Lower lobe of right lung (tissue), 2 donors: ENCODE measurements at regions not wholly inside any gene's neighbourhood (a gene's known extent, or its start where the extent isn't known, plus 50 kb on each side); places are given as distances from the start of the nearest gene placed in this dataset.

ENCODE experiments used
- ATAC-seq, 2 donors: fragments of 200-7000 bp; cut with Tn5 transposase; one replicate each; pipeline ENCODE4 v1.9.1; 2020 to 2022; ENCODE audit warnings: mild to moderate bottlenecking in 2 of 2, moderate library complexity in 2 of 2
- DNase-seq: peaks from one replicate; pipeline ENCODE4 v3.0.0-alpha.2; 2020
- H3K27ac ChIP-seq: fragments of 200-600 bp; one replicate; pipeline ENCODE4 v1.8.0; 2022
- H3K27me3 ChIP-seq: fragments of 200-600 bp; one replicate; pipeline ENCODE4 v1.8.0; 2022; ENCODE audit warnings: low read depth
- H3K36me3 ChIP-seq: fragments of 200-600 bp; one replicate; pipeline ENCODE4 v1.8.0; 2022; ENCODE audit warnings: mild to moderate bottlenecking
- H3K4me1 ChIP-seq: fragments of 200-600 bp; one replicate; pipeline ENCODE4 v1.8.0; 2022
- H3K4me3 ChIP-seq: fragments of 200-600 bp; one replicate; pipeline ENCODE4 v1.8.0; 2022; ENCODE audit warnings: mild to moderate bottlenecking
- H3K9me3 ChIP-seq: fragments of 200-600 bp; one replicate; pipeline ENCODE4 v1.8.0; 2022
- intact Hi-C: fragments of 100-400 bp; cut with DNase I; formaldehyde crosslinking; loops from one replicate; pipeline ENCODE4 v1.11.0; 2022
- TF ChIP-seq, protein P1 (sequence below): fragments of 200-600 bp; IDR thresholded peaks from one replicate; pipeline ENCODE4 v1.8.0; 2022; ENCODE audit warnings: antibody characterized with exemption, mild to moderate bottlenecking
- donor health status: DM: no; HTN: yes; CAD: no; lungs with severe emphysema.

DNA sequence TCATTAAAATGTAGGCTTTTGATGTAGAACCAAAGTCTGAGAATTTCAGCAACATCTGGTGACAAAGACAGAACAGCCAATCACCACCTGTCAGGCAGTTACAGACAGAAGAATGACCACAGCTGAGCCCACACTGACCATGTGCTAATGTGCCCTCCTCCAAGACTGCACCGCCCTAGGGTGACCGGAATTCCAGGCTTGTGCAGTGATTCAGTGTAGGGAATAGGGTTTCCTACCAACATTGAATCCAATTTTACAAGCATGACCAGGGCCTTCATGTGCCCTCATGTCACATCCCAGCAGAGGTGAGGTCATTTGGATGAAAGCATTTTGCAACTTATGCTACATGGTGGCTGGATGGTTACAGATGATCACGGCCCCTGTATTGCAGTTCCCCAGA lies 412.5 kb downstream of the SOX2 start:
- Histone ChIP-seq H3K27ac (no peak overlapping the region), H3K4me1 (no peaks in the 10 kb centered on the region), H3K27me3 (no peaks in the 10 kb centered on the region), H3K36me3 (no peaks in the 10 kb centered on the region), H3K9me3 (no peaks in the 10 kb centered on the region), H3K4me3 (no peak overlapping the region)
- ATAC-seq (no peak), DNase-seq (no peak)
- intact Hi-C loops, result no loop called here
- TF ChIP-seq, protein P1, sequence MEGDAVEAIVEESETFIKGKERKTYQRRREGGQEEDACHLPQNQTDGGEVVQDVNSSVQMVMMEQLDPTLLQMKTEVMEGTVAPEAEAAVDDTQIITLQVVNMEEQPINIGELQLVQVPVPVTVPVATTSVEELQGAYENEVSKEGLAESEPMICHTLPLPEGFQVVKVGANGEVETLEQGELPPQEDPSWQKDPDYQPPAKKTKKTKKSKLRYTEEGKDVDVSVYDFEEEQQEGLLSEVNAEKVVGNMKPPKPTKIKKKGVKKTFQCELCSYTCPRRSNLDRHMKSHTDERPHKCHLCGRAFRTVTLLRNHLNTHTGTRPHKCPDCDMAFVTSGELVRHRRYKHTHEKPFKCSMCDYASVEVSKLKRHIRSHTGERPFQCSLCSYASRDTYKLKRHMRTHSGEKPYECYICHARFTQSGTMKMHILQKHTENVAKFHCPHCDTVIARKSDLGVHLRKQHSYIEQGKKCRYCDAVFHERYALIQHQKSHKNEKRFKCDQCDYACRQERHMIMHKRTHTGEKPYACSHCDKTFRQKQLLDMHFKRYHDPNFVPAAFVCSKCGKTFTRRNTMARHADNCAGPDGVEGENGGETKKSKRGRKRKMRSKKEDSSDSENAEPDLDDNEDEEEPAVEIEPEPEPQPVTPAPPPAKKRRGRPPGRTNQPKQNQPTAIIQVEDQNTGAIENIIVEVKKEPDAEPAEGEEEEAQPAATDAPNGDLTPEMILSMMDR, result no peak

DNA sequence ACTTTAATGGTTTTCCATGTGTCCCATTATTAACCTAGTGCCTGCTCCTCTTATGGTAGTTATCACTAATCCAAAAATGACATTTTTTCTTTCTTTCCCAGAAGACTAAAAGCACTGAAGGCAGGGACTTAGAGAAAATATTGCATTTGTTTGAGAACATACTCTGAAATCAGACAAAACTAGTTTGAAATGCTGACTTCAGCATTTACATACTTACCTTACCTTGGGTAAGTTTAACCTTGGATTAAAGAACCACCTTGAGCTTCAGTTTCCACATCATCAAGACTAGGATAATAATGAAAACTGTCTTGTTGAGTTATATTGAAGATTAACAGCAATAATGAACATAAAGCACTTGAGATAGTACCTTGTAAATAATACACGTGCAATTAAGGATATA lies 413.0 kb downstream of the SOX2 start:
- no peaks in the 10 kb centered on the region for H3K4me1 ChIP-seq
- no peak overlapping the region for H3K27ac ChIP-seq
- no peaks in the 10 kb centered on the region for H3K27me3 ChIP-seq
- DNase-seq (no peak), ATAC-seq (no peak)
- no peaks in the 10 kb centered on the region for H3K36me3 ChIP-seq
- H3K9me3 ChIP-seq, result no peaks in the 10 kb centered on the region
- TF ChIP-seq, protein P1, result no peak
- no peak overlapping the region for H3K4me3 ChIP-seq
- intact Hi-C loops, result no loop called here

GRCh38 chr3:182129740-182130139 lies 418.0 kb downstream of the SOX2 start:
- intact Hi-C loops, result no loop called here
- Histone ChIP-seq H3K36me3 (no peaks in the 10 kb centered on the region), H3K27me3 (no peaks in the 10 kb centered on the region), H3K4me3 (no peak overlapping the region), H3K4me1 (no peaks in the 10 kb centered on the region), H3K27ac (no peak overlapping the region), H3K9me3 (no peaks in the 10 kb centered on the region)
- no peak for DNase-seq
- no peak for ATAC-seq
- TF ChIP-seq, protein P1, result no peak

- TF ChIP-seq, protein P1, result no peak
- Histone ChIP-seq H3K27ac (no peak overlapping the region), H3K9me3 (no peaks in the 10 kb centered on the region), H3K4me3 (no peak overlapping the region), H3K4me1 (no peaks in the 10 kb centered on the region), H3K27me3 (no peaks in the 10 kb centered on the region), H3K36me3 (no peaks in the 10 kb centered on the region)
- ATAC-seq (no peak), DNase-seq (no peak)
- intact Hi-C loops, result no loop called here
Observed at GRCh38 chr3:182133752-182134151, 422.0 kb downstream of the SOX2 start.

DNA sequence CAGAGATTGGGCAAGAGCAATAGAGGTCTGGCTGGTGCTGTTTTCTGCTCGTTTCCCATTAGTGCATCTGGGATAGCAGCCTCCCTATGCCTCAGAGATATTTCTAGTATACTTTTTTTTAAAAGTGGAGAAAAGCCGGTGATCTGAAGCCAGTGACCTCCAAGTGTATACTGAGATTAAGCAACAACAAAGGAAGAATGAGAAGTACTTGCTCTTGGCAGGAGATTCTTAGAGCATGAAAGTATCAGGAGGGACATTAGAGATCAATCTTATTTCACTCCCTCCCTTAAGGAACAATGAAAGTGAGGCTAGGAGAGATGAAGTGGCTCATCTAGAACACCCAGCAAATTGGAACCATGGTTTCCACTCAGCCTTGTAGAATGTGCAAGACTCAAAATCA lies 423.3 kb downstream of the SOX2 start:
- no peaks in the 10 kb centered on the region for H3K4me1 ChIP-seq
- no peaks in the 10 kb centered on the region for H3K36me3 ChIP-seq
- TF ChIP-seq, protein P1, result no peak
- H3K27me3 ChIP-seq, result no peaks in the 10 kb centered on the region
- no peak overlapping the region for H3K4me3 ChIP-seq
- no peak overlapping the region for H3K27ac ChIP-seq
- intact Hi-C loops, result no loop called here
- H3K9me3 ChIP-seq, result no peaks in the 10 kb centered on the region
- ATAC-seq (no peak), DNase-seq (no peak)
